GM23248 (cell line): ENCODE measurements at regions not wholly inside any gene's neighbourhood (a gene's known extent, or its start where the extent isn't known, plus 50 kb on each side); places are given as distances from the start of the nearest gene placed in this dataset.
"Not testable (repeated sequence)": the region's sequence is repeated elsewhere in the genome, so short reads cannot be mapped to it uniquely, and the experiment has no call there.

ENCODE experiments used
- DNase-seq: peaks from one replicate; pipeline ENCODE4 v3.0.0-alpha.2; 2015
- H2AFZ ChIP-seq: fragments of 200-600 bp; sonication (generic); 2 replicates; pipeline ENCODE4 v1.6.1; 2016; ENCODE audit warnings: antibody characterized with exemption
- H3F3A ChIP-seq: fragments of 200-600 bp; sonication (generic); 2 replicates; pipeline ENCODE4 v1.6.1; 2016; ENCODE audit warnings: mild to moderate bottlenecking, antibody characterized with exemption, mixed run types; ENCODE audit not compliant: insufficient read depth
- H3K27ac ChIP-seq: fragments of 200-600 bp; sonication (generic); 2 replicates; pipeline ENCODE4 v1.5.1; 2016; ENCODE audit warnings: mild to moderate bottlenecking
- H3K27me3 ChIP-seq: fragments of 200-600 bp; sonication (generic); replicated peaks from 2 replicates; pipeline ENCODE4 v1.6.1; 2016; ENCODE audit warnings: mild to moderate bottlenecking; ENCODE audit not compliant: insufficient read depth
- H3K36me3 ChIP-seq: fragments of 200-600 bp; sonication (generic); 2 replicates; pipeline ENCODE4 v1.6.1; 2016; ENCODE audit warnings: low read depth, mild to moderate bottlenecking
- H3K4me1 ChIP-seq: fragments of 200-600 bp; sonication (generic); 2 replicates; pipeline ENCODE4 v1.6.1; 2016; ENCODE audit warnings: mild to moderate bottlenecking; ENCODE audit not compliant: insufficient read depth
- H3K4me2 ChIP-seq: fragments of 200-600 bp; sonication (generic); one replicate; pipeline ENCODE4 v1.6.1; 2016; ENCODE audit warnings: mild to moderate bottlenecking; ENCODE audit not compliant: unreplicated experiment
- H3K4me3 ChIP-seq: fragments of 200-600 bp; sonication (generic); 2 replicates; pipeline ENCODE4 v1.5.1; 2016; ENCODE audit warnings: mild to moderate bottlenecking
- H3K79me2 ChIP-seq: fragments of 200-600 bp; sonication (generic); 2 replicates; pipeline ENCODE4 v1.6.1; 2016; ENCODE audit warnings: mild to moderate bottlenecking; ENCODE audit not compliant: insufficient read depth
- H3K9ac ChIP-seq: fragments of 200-600 bp; sonication (generic); 2 replicates; pipeline ENCODE4 v1.6.1; 2016; ENCODE audit warnings: mild to moderate bottlenecking
- H3K9me2 ChIP-seq: fragments of 200-600 bp; sonication (generic); 2 replicates; pipeline ENCODE4 v1.6.1; 2016; ENCODE audit warnings: mixed run types, mild to moderate bottlenecking, moderate library complexity; ENCODE audit not compliant: insufficient read depth
- H3K9me3 ChIP-seq: fragments of 200-600 bp; sonication (generic); one replicate; pipeline ENCODE4 v1.6.1; 2017; ENCODE audit warnings: low read depth
- H4K20me1 ChIP-seq: fragments of 200-600 bp; sonication (generic); 2 replicates; pipeline ENCODE4 v1.6.0; 2016; ENCODE audit not compliant: insufficient read depth
- WGBS, 2 experiments: methylation state at CpG; one replicate each; pipeline ENCODE4 v1.1.6; 2015 to 2017; ENCODE audit warnings: low lambda C conversion rate in 2 of 2, low coverage in 1 of 2; ENCODE audit errors: missing lambda C conversion rate in 2 of 2; 5-methylcytosine and 5-hydroxymethylcytosine counted together
- in situ Hi-C: fragments of 300-500 bp; cut with MboI; formaldehyde crosslinking; loops from 2 replicates; pipeline ENCODE4 v1.15.0; 2020

- in situ Hi-C loops, H3K4me2 ChIP-seq, H3K27me3 ChIP-seq, H3K79me2 ChIP-seq, H3K9me2 ChIP-seq, H3K4me1 ChIP-seq, H3K36me3 ChIP-seq, H4K20me1 ChIP-seq, H3K9ac ChIP-seq, H3K9me3 ChIP-seq, H3K4me3 ChIP-seq, H3F3A ChIP-seq, H3K27ac ChIP-seq, H2AFZ ChIP-seq: not testable (repeated sequence)
- 37 to 42% methylated on average over 3 of the region's 3 CpGs for WGBS, 2 experiments
- peak; percentile 33 for DNase-seq
Measured at GRCh38 chr1:46878173-46878782, 63.0 kb downstream of the CYP4A11 start.

- H3K9me3 ChIP-seq, H4K20me1 ChIP-seq, H3F3A ChIP-seq, H3K4me1 ChIP-seq, H3K79me2 ChIP-seq, H3K9me2 ChIP-seq, H3K27me3 ChIP-seq, H3K4me3 ChIP-seq, DNase-seq, H3K36me3 ChIP-seq, in situ Hi-C loops, H3K27ac ChIP-seq, H3K9ac ChIP-seq, H2AFZ ChIP-seq, H3K4me2 ChIP-seq: not testable (repeated sequence)
- WGBS, 2 experiments: 46 to 48% methylated on average over 4 of the region's 4 CpGs
Measured at GRCh38 chr1:46876093-46876492, 65.2 kb downstream of the CYP4A11 start.
